Keratinocyte (primary cell): ENCODE measurements at regions not wholly inside any gene's neighbourhood (a gene's known extent, or its start where the extent isn't known, plus 50 kb on each side); places are given as distances from the start of the nearest gene placed in this dataset.

Experiments
- DNase-seq: peaks from one replicate; pipeline ENCODE4 v3.0.0-alpha.2; 2011; ENCODE audit warnings: low read depth, missing footprints, low spot score
- FAIRE-seq: peaks from 2 replicates; lab custom pipeline; 2011; peaks lifted over from hg19 to GRCh38; lab: Jason Lieb, UNC
- H2AFZ ChIP-seq: 2 replicates; pipeline ENCODE4 v1.6.0; 2012; ENCODE audit warnings: low read length, control low read depth, inconsistent platforms; ENCODE audit not compliant: control insufficient read depth
- H3K27ac ChIP-seq: 2 replicates; pipeline ENCODE4 v1.5.1; 2011; ENCODE audit warnings: low read length; ENCODE audit not compliant: control insufficient read depth, insufficient read depth
- H3K27me3 ChIP-seq: 3 replicates; pipeline ENCODE4 v1.6.0; 2011; ENCODE audit warnings: low read length; ENCODE audit not compliant: control insufficient read depth, insufficient read depth; ENCODE audit errors: extremely low read depth
- H3K36me3 ChIP-seq, 2 experiments: 2 replicates in 1 of 2; 3 replicates in 1 of 2; pipeline ENCODE4 v1.5.1; 2011; ENCODE audit warnings: low read length in 2 of 2, mild to moderate bottlenecking in 1 of 2; ENCODE audit not compliant: control insufficient read depth in 2 of 2, insufficient read depth in 2 of 2; ENCODE audit errors: extremely low read depth in 1 of 2
- H3K4me1 ChIP-seq: 3 replicates; pipeline ENCODE4 v1.5.1; 2011; ENCODE audit warnings: low read length; ENCODE audit not compliant: control insufficient read depth, insufficient read depth; ENCODE audit errors: extremely low read depth
- H3K4me2 ChIP-seq: 3 replicates; pipeline ENCODE4 v1.6.0; 2011; ENCODE audit warnings: low read depth, low read length; ENCODE audit not compliant: control insufficient read depth, insufficient read depth; ENCODE audit errors: extremely low read depth
- H3K4me3 ChIP-seq, 3 experiments: fragments of 200-600 bp in 1 of 3; sonication (generic) in 1 of 3; 2 replicates in 2 of 3; 3 replicates in 1 of 3; pipeline ENCODE4 v1.5.1; 2011 to 2016; ENCODE audit warnings: low read length in 3 of 3, mild to moderate bottlenecking in 3 of 3, control low read depth in 2 of 3, inconsistent platforms in 1 of 3, low read depth in 1 of 3, mixed read lengths in 1 of 3, mixed run types in 1 of 3, moderate library complexity in 1 of 3; ENCODE audit not compliant: control insufficient read depth in 2 of 3, insufficient read depth in 2 of 3; ENCODE audit errors: extremely low read depth in 1 of 3
- H3K79me2 ChIP-seq: 2 replicates; pipeline ENCODE4 v1.6.0; 2012; ENCODE audit warnings: low read length; ENCODE audit not compliant: control insufficient read depth, insufficient read depth
- H3K9ac ChIP-seq: 3 replicates; pipeline ENCODE4 v1.6.0; 2011; ENCODE audit warnings: low read length; ENCODE audit not compliant: control insufficient read depth, insufficient read depth; ENCODE audit errors: extremely low read depth
- H3K9me1 ChIP-seq: 3 replicates; pipeline ENCODE4 v1.6.0; 2011; ENCODE audit warnings: low read length; ENCODE audit not compliant: control insufficient read depth, insufficient read depth; ENCODE audit errors: extremely low read depth
- H3K9me3 ChIP-seq: 2 replicates; pipeline ENCODE4 v1.5.1; 2012; ENCODE audit warnings: low read depth, low read length; ENCODE audit not compliant: control insufficient read depth
- H4K20me1 ChIP-seq: 3 replicates; pipeline ENCODE4 v1.6.0; 2011; ENCODE audit warnings: low read length; ENCODE audit not compliant: control insufficient read depth, insufficient read depth; ENCODE audit errors: extremely low read depth
- EZH2 ChIP-seq: IDR thresholded peaks from one replicate; pipeline ENCODE4 v1.6.1; 2012; ENCODE audit warnings: inconsistent platforms, mild to moderate bottlenecking, low read length, moderate library complexity
- dilution Hi-C: fragments of 300-500 bp; cut with MboI; formaldehyde crosslinking; loops from one replicate; pipeline ENCODE4 v1.7.0; 2020; ENCODE audit warnings: low sequenced_read_pairs; ENCODE audit not compliant: extremely low pct_ligation_motif_present
- TF ChIP-seq, protein P1 (sequence below), 3 experiments: IDR thresholded peaks in 1 of 3; conservative IDR thresholded peaks in 1 of 3; optimal IDR thresholded peaks in 1 of 3; 2 replicates in 2 of 3; 3 replicates in 1 of 3; pipeline versions ENCODE3 to v1.5.1; 2011; ENCODE audit warnings: low read length in 3 of 3, mild to moderate bottlenecking in 3 of 3, moderate library complexity in 2 of 3, control low read depth in 1 of 3, inconsistent platforms in 1 of 3; ENCODE audit not compliant: insufficient read depth in 2 of 3; ENCODE audit errors: extremely low read depth in 1 of 3

DNA sequence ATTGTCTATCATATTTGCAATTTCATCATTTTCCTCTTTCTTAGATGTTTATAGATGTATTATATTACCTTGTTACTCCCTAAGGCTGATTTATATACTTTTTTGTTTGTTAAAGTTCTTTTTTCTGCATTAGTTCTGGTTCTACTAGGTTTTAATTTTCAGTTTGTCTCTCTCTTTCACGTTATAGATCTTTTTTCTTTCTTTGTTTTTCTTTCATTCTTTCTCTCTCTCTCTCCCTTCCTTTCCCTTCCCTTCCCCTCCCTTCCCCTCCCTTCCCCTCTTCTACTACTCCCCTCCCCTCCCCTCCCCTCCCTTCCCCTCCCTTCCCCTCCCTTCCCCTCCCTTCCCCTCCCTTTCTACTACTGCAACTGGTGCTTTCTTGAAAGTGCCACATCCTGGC is 345.3 kb downstream of the CENPW start:
- H4K20me1 ChIP-seq: no peaks in the 10 kb centered on the region
- no peaks in the 10 kb centered on the region for H3K9me3 ChIP-seq
- dilution Hi-C loops: no loop called here
- no peak for TF ChIP-seq EZH2
- TF ChIP-seq, protein P1, sequence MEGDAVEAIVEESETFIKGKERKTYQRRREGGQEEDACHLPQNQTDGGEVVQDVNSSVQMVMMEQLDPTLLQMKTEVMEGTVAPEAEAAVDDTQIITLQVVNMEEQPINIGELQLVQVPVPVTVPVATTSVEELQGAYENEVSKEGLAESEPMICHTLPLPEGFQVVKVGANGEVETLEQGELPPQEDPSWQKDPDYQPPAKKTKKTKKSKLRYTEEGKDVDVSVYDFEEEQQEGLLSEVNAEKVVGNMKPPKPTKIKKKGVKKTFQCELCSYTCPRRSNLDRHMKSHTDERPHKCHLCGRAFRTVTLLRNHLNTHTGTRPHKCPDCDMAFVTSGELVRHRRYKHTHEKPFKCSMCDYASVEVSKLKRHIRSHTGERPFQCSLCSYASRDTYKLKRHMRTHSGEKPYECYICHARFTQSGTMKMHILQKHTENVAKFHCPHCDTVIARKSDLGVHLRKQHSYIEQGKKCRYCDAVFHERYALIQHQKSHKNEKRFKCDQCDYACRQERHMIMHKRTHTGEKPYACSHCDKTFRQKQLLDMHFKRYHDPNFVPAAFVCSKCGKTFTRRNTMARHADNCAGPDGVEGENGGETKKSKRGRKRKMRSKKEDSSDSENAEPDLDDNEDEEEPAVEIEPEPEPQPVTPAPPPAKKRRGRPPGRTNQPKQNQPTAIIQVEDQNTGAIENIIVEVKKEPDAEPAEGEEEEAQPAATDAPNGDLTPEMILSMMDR (optimal IDR thresholded peaks at IDR 0.05 in 1 of 3, IDR thresholded peaks at IDR 0.05 in 1 of 3, conservative IDR thresholded peaks at IDR 0.05 in 1 of 3; ENCODE audit: extremely low read depth in 1 of 3, insufficient read depth in 2 of 3, low read length in 3 of 3): no peak
- no peak for DNase-seq
- H3K27ac ChIP-seq: no peak overlapping the region
- H3K4me1 ChIP-seq: no peaks in the 10 kb centered on the region
- no peak overlapping the region for H2AFZ ChIP-seq
- no peak overlapping the region for H3K9ac ChIP-seq
- no peak overlapping the region for H3K4me3 ChIP-seq
- H3K27me3 ChIP-seq: no peaks in the 10 kb centered on the region
- H3K4me2 ChIP-seq: no peak overlapping the region
- no peaks in the 10 kb centered on the region for H3K9me1 ChIP-seq
- FAIRE-seq: no peak
- no peaks in the 10 kb centered on the region for H3K79me2 ChIP-seq
- H3K36me3 ChIP-seq: no peaks in the 10 kb centered on the region

DNA sequence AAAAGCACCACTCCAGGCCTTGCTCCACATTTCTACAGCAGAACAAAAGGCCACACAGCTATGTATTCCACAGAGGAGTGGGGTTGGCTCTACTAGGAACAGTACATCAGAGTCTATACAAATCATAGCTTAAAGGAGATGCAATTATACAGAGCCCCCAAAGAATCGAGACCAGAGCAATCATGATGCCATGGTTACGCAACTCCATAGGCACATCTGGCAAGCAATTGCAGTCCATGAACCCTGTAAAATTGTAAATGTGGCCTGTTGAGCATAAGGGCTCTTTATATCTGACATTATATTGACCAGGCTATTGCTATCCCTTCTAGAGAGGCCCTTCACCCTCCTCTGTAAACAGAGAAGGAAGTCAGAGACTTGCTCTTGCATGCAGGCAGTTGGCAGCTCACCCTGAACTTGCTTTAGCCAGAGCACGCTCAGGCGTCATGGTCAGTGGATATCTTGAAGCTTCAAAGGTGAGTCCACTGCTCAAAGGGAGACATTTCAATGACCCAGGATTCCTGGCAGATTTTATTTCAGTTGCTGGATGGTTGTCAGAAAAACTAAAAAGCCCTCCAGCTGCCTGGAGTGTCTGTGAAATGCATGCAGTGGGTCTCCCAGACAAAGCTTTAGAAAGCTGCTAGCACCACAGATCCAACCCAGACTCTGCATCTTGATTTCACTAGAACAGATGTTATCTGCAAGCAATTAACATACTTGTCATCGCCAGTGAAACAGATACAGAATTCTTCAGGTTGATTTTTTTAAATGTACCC is 357.2 kb downstream of the CENPW start:
- no peaks in the 10 kb centered on the region for H3K27me3 ChIP-seq
- dilution Hi-C loops: no loop called here

More for the DNA sequence above, 357.2 kb downstream of the CENPW start:
- H3K4me1 ChIP-seq: no peaks in the 10 kb centered on the region
- no peak overlapping the region for H2AFZ ChIP-seq
- H3K4me2 ChIP-seq: no peak overlapping the region
- no peaks in the 10 kb centered on the region for H4K20me1 ChIP-seq
- FAIRE-seq (no peak), DNase-seq (no peak)
- H3K9me1 ChIP-seq: no peaks in the 10 kb centered on the region
- no peak overlapping the region for H3K27ac ChIP-seq
- no peak overlapping the region for H3K4me3 ChIP-seq
- H3K9ac ChIP-seq: no peak overlapping the region
- no peaks in the 10 kb centered on the region for H3K36me3 ChIP-seq
- H3K79me2 ChIP-seq: no peaks in the 10 kb centered on the region
- TF ChIP-seq EZH2: no peak
- TF ChIP-seq, protein P1 (optimal IDR thresholded peaks at IDR 0.05 in 1 of 3, IDR thresholded peaks at IDR 0.05 in 1 of 3, conservative IDR thresholded peaks at IDR 0.05 in 1 of 3; ENCODE audit: extremely low read depth in 1 of 3, insufficient read depth in 2 of 3, low read length in 3 of 3): no peak
- H3K9me3 ChIP-seq: no peaks in the 10 kb centered on the region
